SK-N-SH (cell line): ENCODE measurements at regions not wholly inside any gene's neighbourhood (a gene's known extent, or its start where the extent isn't known, plus 50 kb on each side); places are given as distances from the start of the nearest gene placed in this dataset.

ENCODE experiments used
- CTCF ChIA-PET: fragments of 300-600, 350-600 bp; formaldehyde crosslinking; extraction: SDS; loops from one replicate; lab custom pipeline; 2021; lab: Yijun Ruan, JAX
- POLR2A ChIA-PET: fragments of 350-600 bp; sonication (Branson Sonifier 250); formaldehyde crosslinking; extraction: SDS; loops from one replicate; lab custom pipeline; 2020; ENCODE audit warnings: antibody characterized with exemption, inconsistent platforms; lab: Yijun Ruan, JAX
- DNase-seq: peaks from one replicate; pipeline ENCODE4 v3.0.0; 2012
- H2AFZ ChIP-seq: fragments of 200-600 bp; sonication (generic); 2 replicates; pipeline ENCODE4 v1.8.1; 2016; ENCODE audit warnings: antibody characterized with exemption, mild to moderate bottlenecking, low read depth
- H3F3A ChIP-seq: fragments of 200-600 bp; sonication (generic); replicated peaks from 2 replicates; pipeline ENCODE3; 2016; ENCODE audit warnings: antibody characterized with exemption, mild to moderate bottlenecking; ENCODE audit not compliant: insufficient read depth
- H3K27ac ChIP-seq, 2 experiments: fragments of 200-500 bp in 1 of 2; fragments of 200-600 bp in 1 of 2; sonication (Bioruptor generic) in 1 of 2; sonication (generic), shearing (Covaris generic) in 1 of 2; 2 replicates each; pipeline versions ENCODE4 v1.5.1 to v1.6.1; 2014 to 2016; ENCODE audit warnings: low read depth in 2 of 2, inconsistent platforms in 1 of 2, low read length in 1 of 2, mild to moderate bottlenecking in 1 of 2, mixed read lengths in 1 of 2
- H3K27me3 ChIP-seq: fragments of 200-600 bp; sonication (generic), shearing (Covaris generic); 2 replicates; pipeline ENCODE4 v1.6.1; 2016; ENCODE audit warnings: mixed run types; ENCODE audit not compliant: insufficient read depth
- H3K36me3 ChIP-seq, 2 experiments: fragments of 200-500 bp in 1 of 2; fragments of 200-600 bp in 1 of 2; sonication (Bioruptor generic) in 1 of 2; sonication (generic) in 1 of 2; replicated peaks in 1 of 2; 2 replicates each; pipeline versions ENCODE3 to v1.5.1; 2014 to 2016; ENCODE audit warnings: low read length in 1 of 2, mild to moderate bottlenecking in 1 of 2; ENCODE audit not compliant: insufficient read depth in 2 of 2, control insufficient read depth in 1 of 2
- H3K4me1 ChIP-seq, 2 experiments: fragments of 200-500 bp in 1 of 2; fragments of 200-600 bp in 1 of 2; sonication (Bioruptor generic) in 1 of 2; sonication (generic), shearing (Covaris generic) in 1 of 2; 2 replicates each; pipeline versions ENCODE4 v1.5.1 to v1.6.1; 2014 to 2016; ENCODE audit warnings: low read depth in 1 of 2, low read length in 1 of 2, mixed run types in 1 of 2; ENCODE audit not compliant: insufficient read depth in 2 of 2, control insufficient read depth in 1 of 2
- H3K4me2 ChIP-seq: fragments of 200-600 bp; sonication (generic), shearing (Covaris generic); 2 replicates; pipeline ENCODE4 v1.6.1; 2017; ENCODE audit warnings: mixed run types
- H3K4me3 ChIP-seq, 2 experiments: fragments of 200-500 bp in 1 of 2; fragments of 200-600 bp in 1 of 2; sonication (Bioruptor generic) in 1 of 2; sonication (generic), shearing (Covaris generic) in 1 of 2; 2 replicates each; pipeline versions ENCODE4 v1.5.1 to v1.8.1; 2014 to 2016; ENCODE audit warnings: low read depth in 2 of 2, inconsistent platforms in 1 of 2, low read length in 1 of 2, mild to moderate bottlenecking in 1 of 2, mixed read lengths in 1 of 2, moderate library complexity in 1 of 2
- H3K79me2 ChIP-seq: fragments of 200-600 bp; sonication (generic); 2 replicates; pipeline ENCODE4 v1.8.1; 2017; ENCODE audit warnings: mild to moderate bottlenecking; ENCODE audit not compliant: insufficient read depth
- H3K9ac ChIP-seq: fragments of 200-600 bp; sonication (generic); 2 replicates; pipeline ENCODE4 v1.6.1; 2017; ENCODE audit warnings: mixed run types
- H3K9me2 ChIP-seq: fragments of 200-600 bp; sonication (generic); 2 replicates; pipeline ENCODE4 v1.6.1; 2017; ENCODE audit warnings: mixed run types
- H3K9me3 ChIP-seq: fragments of 200-600 bp; sonication (generic); 2 replicates; pipeline ENCODE4 v1.6.1; 2017; ENCODE audit warnings: mixed run types, mild to moderate bottlenecking, moderate library complexity
- H4K20me1 ChIP-seq: fragments of 200-600 bp; sonication (generic); 2 replicates; pipeline ENCODE4 v1.6.1; 2017; ENCODE audit warnings: mild to moderate bottlenecking, mixed run types; ENCODE audit not compliant: insufficient read depth
- ELF1 ChIP-seq: IDR thresholded peaks from 2 replicates; pipeline ENCODE4 v1.4.0; 2012
- JUND ChIP-seq: IDR thresholded peaks from 2 replicates; pipeline ENCODE4 v1.4.0; 2012
- MEF2A ChIP-seq: IDR thresholded peaks from 2 replicates; pipeline ENCODE4 v1.4.0; 2012; ENCODE audit warnings: low read depth, borderline replicate concordance
- RAD21 ChIP-seq: IDR thresholded peaks from 2 replicates; pipeline ENCODE4 v1.6.1; 2012; ENCODE audit warnings: mild to moderate bottlenecking, low read length
- REST ChIP-seq: IDR thresholded peaks from 2 replicates; pipeline ENCODE4 v1.6.1; 2012; ENCODE audit warnings: mild to moderate bottlenecking, low read depth, low read length, moderate library complexity
- YY1 ChIP-seq: IDR thresholded peaks from 2 replicates; pipeline ENCODE4 v1.4.0; 2012; ENCODE audit warnings: low read depth, mild to moderate bottlenecking
- TF ChIP-seq, protein P1 (sequence below): fragments of 150-350 bp; IDR thresholded peaks from 2 replicates; pipeline ENCODE4 v1.6.1; 2017; ENCODE audit warnings: antibody characterized with exemption, low read length, low read depth, borderline replicate concordance
- TF ChIP-seq, protein P2 (sequence below): IDR thresholded peaks from 2 replicates; pipeline ENCODE4 v1.4.0; 2012; ENCODE audit warnings: low read depth, borderline replicate concordance
- TF ChIP-seq, protein P3 (sequence below): IDR thresholded peaks from 2 replicates; pipeline ENCODE4; 2012
- TF ChIP-seq, protein P4 (sequence below): IDR thresholded peaks from 2 replicates; pipeline ENCODE4 v1.4.0; 2012; ENCODE audit warnings: low read depth, borderline replicate concordance

DNA sequence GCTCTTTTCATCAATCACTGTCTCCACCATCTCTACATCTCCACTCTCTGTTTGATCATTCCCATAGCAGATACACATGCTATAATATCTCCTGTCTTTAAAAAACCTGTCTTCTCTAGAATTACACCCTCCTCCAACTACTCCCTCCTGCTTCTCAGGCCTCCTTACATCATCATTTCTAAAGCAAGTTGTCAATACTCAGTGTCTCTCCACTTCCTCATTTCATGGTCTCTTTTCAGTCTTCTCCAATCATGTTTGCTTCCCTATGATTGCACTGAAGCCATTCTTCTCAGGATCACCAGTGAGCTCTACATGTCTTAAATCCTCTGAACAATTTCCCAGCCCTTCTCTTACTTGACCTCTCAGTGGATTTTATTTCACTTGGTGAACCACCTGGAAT is 87.0 kb upstream of the ZNF280D start:
- Histone ChIP-seq H3K79me2 (no peaks in the 10 kb centered on the region), H3K27ac (no peak overlapping the region), H3K4me2 (no peak overlapping the region), H3K9ac (no peak overlapping the region), H3F3A (no peaks in the 10 kb centered on the region), H3K27me3 (no peaks in the 10 kb centered on the region)
- ChIA-PET CTCF (no interaction called here), POLR2A (no interaction called here)
- no peak for DNase-seq
- TF ChIP-seq, protein P1, sequence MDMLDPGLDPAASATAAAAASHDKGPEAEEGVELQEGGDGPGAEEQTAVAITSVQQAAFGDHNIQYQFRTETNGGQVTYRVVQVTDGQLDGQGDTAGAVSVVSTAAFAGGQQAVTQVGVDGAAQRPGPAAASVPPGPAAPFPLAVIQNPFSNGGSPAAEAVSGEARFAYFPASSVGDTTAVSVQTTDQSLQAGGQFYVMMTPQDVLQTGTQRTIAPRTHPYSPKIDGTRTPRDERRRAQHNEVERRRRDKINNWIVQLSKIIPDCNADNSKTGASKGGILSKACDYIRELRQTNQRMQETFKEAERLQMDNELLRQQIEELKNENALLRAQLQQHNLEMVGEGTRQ = no peak
- TF ChIP-seq, protein P2, sequence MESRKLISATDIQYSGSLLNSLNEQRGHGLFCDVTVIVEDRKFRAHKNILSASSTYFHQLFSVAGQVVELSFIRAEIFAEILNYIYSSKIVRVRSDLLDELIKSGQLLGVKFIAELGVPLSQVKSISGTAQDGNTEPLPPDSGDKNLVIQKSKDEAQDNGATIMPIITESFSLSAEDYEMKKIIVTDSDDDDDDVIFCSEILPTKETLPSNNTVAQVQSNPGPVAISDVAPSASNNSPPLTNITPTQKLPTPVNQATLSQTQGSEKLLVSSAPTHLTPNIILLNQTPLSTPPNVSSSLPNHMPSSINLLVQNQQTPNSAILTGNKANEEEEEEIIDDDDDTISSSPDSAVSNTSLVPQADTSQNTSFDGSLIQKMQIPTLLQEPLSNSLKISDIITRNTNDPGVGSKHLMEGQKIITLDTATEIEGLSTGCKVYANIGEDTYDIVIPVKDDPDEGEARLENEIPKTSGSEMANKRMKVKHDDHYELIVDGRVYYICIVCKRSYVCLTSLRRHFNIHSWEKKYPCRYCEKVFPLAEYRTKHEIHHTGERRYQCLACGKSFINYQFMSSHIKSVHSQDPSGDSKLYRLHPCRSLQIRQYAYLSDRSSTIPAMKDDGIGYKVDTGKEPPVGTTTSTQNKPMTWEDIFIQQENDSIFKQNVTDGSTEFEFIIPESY = no peak
- TF ChIP-seq YY1 = no peak
- TF ChIP-seq, protein P3, sequence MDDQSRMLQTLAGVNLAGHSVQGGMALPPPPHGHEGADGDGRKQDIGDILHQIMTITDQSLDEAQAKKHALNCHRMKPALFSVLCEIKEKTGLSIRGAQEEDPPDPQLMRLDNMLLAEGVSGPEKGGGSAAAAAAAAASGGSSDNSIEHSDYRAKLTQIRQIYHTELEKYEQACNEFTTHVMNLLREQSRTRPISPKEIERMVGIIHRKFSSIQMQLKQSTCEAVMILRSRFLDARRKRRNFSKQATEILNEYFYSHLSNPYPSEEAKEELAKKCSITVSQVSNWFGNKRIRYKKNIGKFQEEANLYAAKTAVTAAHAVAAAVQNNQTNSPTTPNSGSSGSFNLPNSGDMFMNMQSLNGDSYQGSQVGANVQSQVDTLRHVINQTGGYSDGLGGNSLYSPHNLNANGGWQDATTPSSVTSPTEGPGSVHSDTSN = no peak
- TF ChIP-seq MEF2A = no peak
- no peak for TF ChIP-seq REST
- TF ChIP-seq, protein P4, sequence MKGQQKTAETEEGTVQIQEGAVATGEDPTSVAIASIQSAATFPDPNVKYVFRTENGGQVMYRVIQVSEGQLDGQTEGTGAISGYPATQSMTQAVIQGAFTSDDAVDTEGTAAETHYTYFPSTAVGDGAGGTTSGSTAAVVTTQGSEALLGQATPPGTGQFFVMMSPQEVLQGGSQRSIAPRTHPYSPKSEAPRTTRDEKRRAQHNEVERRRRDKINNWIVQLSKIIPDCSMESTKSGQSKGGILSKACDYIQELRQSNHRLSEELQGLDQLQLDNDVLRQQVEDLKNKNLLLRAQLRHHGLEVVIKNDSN = no peak
- no peak for TF ChIP-seq ELF1
- TF ChIP-seq JUND = no peak
- no peak for TF ChIP-seq RAD21
- TF ChIP-seq, all 33 proteins: peak for 0
- Histone ChIP-seq H3K36me3 (no peaks in the 10 kb centered on the region), H3K4me3 (no peak overlapping the region), H2AFZ (no peak overlapping the region), H3K4me1 (peaks cover 10 to 23% of the 10 kb centered on the region in 2 experiments; a peak in 3 of 4 replicates), H3K9me3 (no peaks in the 10 kb centered on the region), H3K9me2 (no peaks in the 10 kb centered on the region), H4K20me1 (no peaks in the 10 kb centered on the region)
